HEK293 (cell line): ENCODE measurements at regions not wholly inside any gene's neighbourhood (a gene's known extent, or its start where the extent isn't known, plus 50 kb on each side); places are given as distances from the start of the nearest gene placed in this dataset.

Source experiments
- CTCF ChIA-PET: fragments of 350-600 bp; formaldehyde crosslinking; extraction: SDS; loops from one replicate; lab custom pipeline; 2021; ENCODE audit warnings: antibody characterized with exemption; lab: Yijun Ruan, JAX
- POLR2A ChIA-PET: fragments of 300-600 bp; formaldehyde crosslinking; extraction: SDS; loops from one replicate; lab custom pipeline; 2020; ENCODE audit warnings: antibody characterized with exemption, inconsistent platforms; lab: Yijun Ruan, JAX
- H3K27ac ChIP-seq: fragments of 200-500 bp; sonication (Bioruptor generic); 2 replicates; pipeline ENCODE4 v1.5.1; 2014; ENCODE audit warnings: low read depth, low read length, control low read depth, inconsistent platforms; ENCODE audit errors: extremely low read depth
- H3K36me3 ChIP-seq, 2 experiments: fragments of 200-500 bp in 1 of 2; sonication (Bioruptor generic) in 1 of 2; 1 replicate in 1 of 2; 2 replicates in 1 of 2; pipeline ENCODE4 v1.5.1; 2014 to 2017; ENCODE audit warnings: inconsistent platforms in 2 of 2, low read length in 2 of 2; ENCODE audit not compliant: control insufficient read depth in 2 of 2, insufficient read depth in 1 of 2
- H3K4me1 ChIP-seq: fragments of 200-500 bp; sonication (Bioruptor generic); 2 replicates; pipeline ENCODE4 v1.5.1; 2014; ENCODE audit warnings: mild to moderate bottlenecking, low read length, inconsistent platforms; ENCODE audit not compliant: control insufficient read depth, insufficient read depth
- H3K4me3 ChIP-seq: 2 replicates; pipeline ENCODE4 v1.5.1; 2011; ENCODE audit warnings: low read depth, mild to moderate bottlenecking, control low read depth, low read length, moderate library complexity
- H3K9me3 ChIP-seq: fragments of 200-500 bp; sonication (Bioruptor generic); 2 replicates; pipeline ENCODE4 v1.5.1; 2014; ENCODE audit warnings: low read depth, low read length, inconsistent platforms; ENCODE audit not compliant: control insufficient read depth, insufficient read depth
- EGR2 ChIP-seq: fragments of 450-650 bp; formaldehyde crosslinking; IDR thresholded peaks from 2 replicates; pipeline ENCODE4 v1.5.1; 2016; ENCODE audit warnings: low read depth, missing biosample characterization, missing genetic modification characterization
- GLI2 ChIP-seq: fragments of 450-650 bp; formaldehyde crosslinking; IDR thresholded peaks from 2 replicates; pipeline ENCODE4; 2017; ENCODE audit warnings: missing biosample characterization, missing genetic modification characterization, low read depth, borderline replicate concordance
- KLF1 ChIP-seq: fragments of 450-650 bp; formaldehyde crosslinking; IDR thresholded peaks from 2 replicates; pipeline ENCODE4 v1.5.1; 2016; ENCODE audit warnings: missing biosample characterization, missing genetic modification characterization
- SALL2 ChIP-seq: fragments of 450-650 bp; formaldehyde crosslinking; IDR thresholded peaks from 2 replicates; pipeline ENCODE4 v1.5.0; 2017; ENCODE audit warnings: missing biosample characterization, mild to moderate bottlenecking, missing genetic modification characterization, borderline replicate concordance
- ZEB2 ChIP-seq: fragments of 450-650 bp; formaldehyde crosslinking; IDR thresholded peaks from 2 replicates; pipeline ENCODE4 v1.5.1; 2016; ENCODE audit warnings: missing biosample characterization, missing genetic modification characterization
- ZFHX2 ChIP-seq: fragments of 450-650 bp; formaldehyde crosslinking; conservative IDR thresholded peaks from 2 replicates; pipeline ENCODE4 v1.5.1; 2016; ENCODE audit warnings: missing biosample characterization, missing genetic modification characterization
- ZFP69B ChIP-seq: fragments of 450-650 bp; formaldehyde crosslinking; IDR thresholded peaks from 2 replicates; pipeline ENCODE4 v1.5.1; 2016; ENCODE audit warnings: missing biosample characterization, missing genetic modification characterization
- ZNF133 ChIP-seq: fragments of 450-650 bp; formaldehyde crosslinking; IDR thresholded peaks from 2 replicates; pipeline ENCODE4 v1.5.1; 2016; ENCODE audit warnings: missing biosample characterization, missing genetic modification characterization
- ZNF146 ChIP-seq: fragments of 450-650 bp; formaldehyde crosslinking; IDR thresholded peaks from 2 replicates; pipeline ENCODE4 v1.5.1; 2016; ENCODE audit warnings: missing biosample characterization, missing genetic modification characterization
- ZNF175 ChIP-seq: fragments of 450-650 bp; formaldehyde crosslinking; IDR thresholded peaks from 2 replicates; pipeline ENCODE4 v1.5.1; 2016; ENCODE audit warnings: missing biosample characterization, missing genetic modification characterization
- ZNF223 ChIP-seq: fragments of 450-650 bp; formaldehyde crosslinking; IDR thresholded peaks from 2 replicates; pipeline ENCODE4 v1.5.1; 2016; ENCODE audit warnings: missing biosample characterization, missing genetic modification characterization
- ZNF341 ChIP-seq: fragments of 450-650 bp; formaldehyde crosslinking; IDR thresholded peaks from 2 replicates; pipeline ENCODE4; 2016; ENCODE audit warnings: low read depth, missing biosample characterization, missing genetic modification characterization
- ZNF394 ChIP-seq: fragments of 450-650 bp; formaldehyde crosslinking; IDR thresholded peaks from 2 replicates; pipeline ENCODE4 v1.5.1; 2016; ENCODE audit warnings: missing biosample characterization, missing genetic modification characterization, mild to moderate bottlenecking, moderate library complexity, borderline replicate concordance
- ZNF423 ChIP-seq: fragments of 450-650 bp; formaldehyde crosslinking; IDR thresholded peaks from 2 replicates; pipeline ENCODE4 v1.5.1; 2016; ENCODE audit warnings: missing biosample characterization, missing genetic modification characterization
- ZNF473 ChIP-seq: fragments of 450-650 bp; formaldehyde crosslinking; IDR thresholded peaks from 2 replicates; pipeline ENCODE4 v1.5.1; 2017; ENCODE audit warnings: missing biosample characterization, missing genetic modification characterization
- ZNF707 ChIP-seq: fragments of 450-650 bp; formaldehyde crosslinking; IDR thresholded peaks from 2 replicates; pipeline ENCODE4 v1.5.1; 2016; ENCODE audit warnings: missing biosample characterization, missing genetic modification characterization
- ZNF776 ChIP-seq: fragments of 450-650 bp; formaldehyde crosslinking; IDR thresholded peaks from 2 replicates; pipeline ENCODE4 v1.5.0; 2017; ENCODE audit warnings: missing biosample characterization, missing genetic modification characterization, borderline replicate concordance
- ZNF785 ChIP-seq: fragments of 450-650 bp; formaldehyde crosslinking; IDR thresholded peaks from 2 replicates; pipeline ENCODE4 v1.5.1; 2016; ENCODE audit warnings: missing biosample characterization, missing genetic modification characterization
- ZSCAN16 ChIP-seq: fragments of 450-650 bp; formaldehyde crosslinking; IDR thresholded peaks from 2 replicates; pipeline ENCODE4 v1.5.1; 2016; ENCODE audit warnings: missing biosample characterization, missing genetic modification characterization
- TF ChIP-seq, protein P1 (sequence below): fragments of 450-650 bp; formaldehyde crosslinking; IDR thresholded peaks from 2 replicates; pipeline ENCODE4 v1.5.1; 2017; ENCODE audit warnings: missing biosample characterization, missing genetic modification characterization
- TF ChIP-seq, protein P2 (sequence below): fragments of 450-650 bp; formaldehyde crosslinking; IDR thresholded peaks from 2 replicates; pipeline ENCODE4 v1.5.1; 2016; ENCODE audit warnings: missing biosample characterization, missing genetic modification characterization
- TF ChIP-seq, protein P3 (sequence below): fragments of 450-650 bp; formaldehyde crosslinking; IDR thresholded peaks from 2 replicates; pipeline ENCODE4 v1.5.1; 2017; ENCODE audit warnings: missing biosample characterization, missing genetic modification characterization
- TF ChIP-seq, protein P4 (sequence below): fragments of 450-650 bp; formaldehyde crosslinking; IDR thresholded peaks from 2 replicates; pipeline ENCODE4 v1.5.0; 2017; ENCODE audit warnings: missing biosample characterization, missing genetic modification characterization, borderline replicate concordance
- TF ChIP-seq, protein P5 (sequence below): fragments of 450-650 bp; formaldehyde crosslinking; IDR thresholded peaks from 2 replicates; pipeline ENCODE4 v1.5.1; 2016; ENCODE audit warnings: missing biosample characterization, missing genetic modification characterization

DNA sequence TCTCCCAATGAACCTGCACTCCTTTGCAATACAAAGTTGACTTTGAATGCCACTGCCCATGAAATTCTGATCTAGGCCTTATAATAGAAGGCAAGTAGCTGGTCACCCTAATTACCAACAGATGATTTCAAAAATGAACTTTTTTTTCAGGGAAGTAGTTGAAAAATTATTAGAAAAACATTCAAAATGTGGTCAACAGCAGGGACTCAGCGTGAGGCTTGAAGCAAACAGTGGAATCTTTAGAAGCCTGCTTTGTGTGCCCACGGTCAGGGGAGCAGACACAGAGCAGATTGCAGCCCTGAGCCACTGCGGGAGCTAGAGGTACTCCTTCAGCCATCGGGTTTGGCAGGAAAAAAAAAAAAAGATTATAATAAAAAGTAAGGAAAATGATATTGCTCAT, 87.1 kb upstream of the HEY2 start:
- CTCF ChIA-PET: interaction anchor here (0.7 to 1.2 kb wide), 2 partner anchors 9 to 288 kb away, joined by 3 read pairs; no protein-coding TSS in a partner anchor
- H3K27ac ChIP-seq: no peak overlapping the region
- POLR2A ChIA-PET: no interaction called here

DNA sequence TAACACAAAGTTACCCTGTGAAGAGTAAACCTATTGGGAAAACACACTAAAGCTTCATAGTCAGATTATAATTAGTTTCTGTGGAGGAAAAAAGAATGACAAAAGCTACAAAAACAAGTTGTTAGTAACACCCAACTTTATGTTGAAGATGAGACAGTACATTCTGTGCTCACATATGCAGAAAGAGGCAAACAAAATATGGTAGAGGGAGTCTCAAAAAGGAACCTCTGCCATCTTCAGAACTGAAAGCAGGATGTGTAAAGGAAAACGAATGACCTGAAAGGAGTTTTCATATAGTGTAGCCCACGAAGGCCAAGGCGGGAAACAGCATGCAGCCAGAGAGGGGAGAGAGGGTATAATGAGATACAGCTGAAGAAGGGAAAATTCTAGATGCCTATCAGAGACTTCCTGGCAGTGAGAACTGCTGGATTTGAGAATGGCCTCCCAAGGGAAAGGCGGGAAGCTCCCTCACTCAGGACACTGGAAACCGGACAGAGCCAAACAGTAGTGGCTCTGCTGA, 84.1 kb upstream of the HEY2 start:
- Histone ChIP-seq H3K27ac (no peak overlapping the region), H3K4me3 (no peak overlapping the region), H3K4me1 (no peaks in the 10 kb centered on the region), H3K9me3 (no peaks in the 10 kb centered on the region), H3K36me3 (no peaks in the 10 kb centered on the region)
- ChIA-PET CTCF (interaction anchor here (1.0 kb wide), 1 partner anchor 9 kb away, joined by 3 read pairs; no protein-coding TSS in a partner anchor), POLR2A (no interaction called here)
- TF ChIP-seq ZNF223 (tag by site-specific recombination) (no peak), ZNF146 (tag by site-specific recombination) (no peak), ZFP69B (no peak), ZNF133 (tag by site-specific recombination) (no peak), ZNF785 (tag by site-specific recombination) (no peak), ZNF394 (tag by site-specific recombination) (no peak), ZNF776 (tag by site-specific recombination) (no peak), ZNF707 (no peak), ZNF423 (tag by site-specific recombination) (no peak), ZNF341 (tag by site-specific recombination) (no peak)
- TF ChIP-seq, protein P1, sequence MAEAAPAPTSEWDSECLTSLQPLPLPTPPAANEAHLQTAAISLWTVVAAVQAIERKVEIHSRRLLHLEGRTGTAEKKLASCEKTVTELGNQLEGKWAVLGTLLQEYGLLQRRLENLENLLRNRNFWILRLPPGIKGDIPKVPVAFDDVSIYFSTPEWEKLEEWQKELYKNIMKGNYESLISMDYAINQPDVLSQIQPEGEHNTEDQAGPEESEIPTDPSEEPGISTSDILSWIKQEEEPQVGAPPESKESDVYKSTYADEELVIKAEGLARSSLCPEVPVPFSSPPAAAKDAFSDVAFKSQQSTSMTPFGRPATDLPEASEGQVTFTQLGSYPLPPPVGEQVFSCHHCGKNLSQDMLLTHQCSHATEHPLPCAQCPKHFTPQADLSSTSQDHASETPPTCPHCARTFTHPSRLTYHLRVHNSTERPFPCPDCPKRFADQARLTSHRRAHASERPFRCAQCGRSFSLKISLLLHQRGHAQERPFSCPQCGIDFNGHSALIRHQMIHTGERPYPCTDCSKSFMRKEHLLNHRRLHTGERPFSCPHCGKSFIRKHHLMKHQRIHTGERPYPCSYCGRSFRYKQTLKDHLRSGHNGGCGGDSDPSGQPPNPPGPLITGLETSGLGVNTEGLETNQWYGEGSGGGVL (tag by site-specific recombination): no peak
- TF ChIP-seq, protein P2, sequence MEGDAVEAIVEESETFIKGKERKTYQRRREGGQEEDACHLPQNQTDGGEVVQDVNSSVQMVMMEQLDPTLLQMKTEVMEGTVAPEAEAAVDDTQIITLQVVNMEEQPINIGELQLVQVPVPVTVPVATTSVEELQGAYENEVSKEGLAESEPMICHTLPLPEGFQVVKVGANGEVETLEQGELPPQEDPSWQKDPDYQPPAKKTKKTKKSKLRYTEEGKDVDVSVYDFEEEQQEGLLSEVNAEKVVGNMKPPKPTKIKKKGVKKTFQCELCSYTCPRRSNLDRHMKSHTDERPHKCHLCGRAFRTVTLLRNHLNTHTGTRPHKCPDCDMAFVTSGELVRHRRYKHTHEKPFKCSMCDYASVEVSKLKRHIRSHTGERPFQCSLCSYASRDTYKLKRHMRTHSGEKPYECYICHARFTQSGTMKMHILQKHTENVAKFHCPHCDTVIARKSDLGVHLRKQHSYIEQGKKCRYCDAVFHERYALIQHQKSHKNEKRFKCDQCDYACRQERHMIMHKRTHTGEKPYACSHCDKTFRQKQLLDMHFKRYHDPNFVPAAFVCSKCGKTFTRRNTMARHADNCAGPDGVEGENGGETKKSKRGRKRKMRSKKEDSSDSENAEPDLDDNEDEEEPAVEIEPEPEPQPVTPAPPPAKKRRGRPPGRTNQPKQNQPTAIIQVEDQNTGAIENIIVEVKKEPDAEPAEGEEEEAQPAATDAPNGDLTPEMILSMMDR (tag by site-specific recombination): no peak

More for the DNA sequence above, 87.1 kb upstream of the HEY2 start:
- Histone ChIP-seq H3K9me3 (no peaks in the 10 kb centered on the region), H3K4me3 (no peak overlapping the region), H3K4me1 (no peaks in the 10 kb centered on the region), H3K36me3 (no peaks in the 10 kb centered on the region)
- TF ChIP-seq SALL2 (tag by site-specific recombination) (no peak), ZEB2 (no peak), ZFHX2 (tag by site-specific recombination) (no peak), KLF1 (no peak), GLI2 (tag by site-specific recombination) (no peak), ZSCAN16 (tag by site-specific recombination) (no peak)
- TF ChIP-seq, protein P3, sequence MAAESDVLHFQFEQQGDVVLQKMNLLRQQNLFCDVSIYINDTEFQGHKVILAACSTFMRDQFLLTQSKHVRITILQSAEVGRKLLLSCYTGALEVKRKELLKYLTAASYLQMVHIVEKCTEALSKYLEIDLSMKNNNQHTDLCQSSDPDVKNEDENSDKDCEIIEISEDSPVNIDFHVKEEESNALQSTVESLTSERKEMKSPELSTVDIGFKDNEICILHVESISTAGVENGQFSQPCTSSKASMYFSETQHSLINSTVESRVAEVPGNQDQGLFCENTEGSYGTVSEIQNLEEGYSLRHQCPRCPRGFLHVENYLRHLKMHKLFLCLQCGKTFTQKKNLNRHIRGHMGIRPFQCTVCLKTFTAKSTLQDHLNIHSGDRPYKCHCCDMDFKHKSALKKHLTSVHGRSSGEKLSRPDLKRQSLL (tag by site-specific recombination): no peak

DNA sequence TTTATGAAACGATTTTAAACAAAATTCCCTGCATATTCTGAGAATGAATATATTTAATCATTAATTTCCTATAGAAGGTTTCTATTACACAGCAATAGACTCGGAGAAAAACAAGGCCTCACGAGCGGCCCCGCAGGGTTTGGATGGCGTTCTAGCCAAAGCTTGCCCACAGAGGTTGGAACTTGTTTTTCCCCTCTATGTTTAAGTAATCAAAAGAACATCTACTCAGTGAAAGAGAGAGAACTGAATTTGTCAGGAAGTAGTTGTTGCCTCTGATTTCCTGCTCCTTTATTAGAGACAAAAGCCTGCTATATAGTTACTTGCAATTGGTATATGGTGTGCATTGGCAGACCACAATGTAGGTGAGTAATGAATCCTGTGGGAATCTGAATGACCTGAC, 82.1 kb upstream of the HEY2 start:
- Histone ChIP-seq H3K4me3 (no peak overlapping the region), H3K27ac (no peak overlapping the region), H3K4me1 (no peaks in the 10 kb centered on the region), H3K9me3 (no peaks in the 10 kb centered on the region), H3K36me3 (no peaks in the 10 kb centered on the region)
- CTCF ChIA-PET: no interaction called here
- POLR2A ChIA-PET: no interaction called here
- no peak for TF ChIP-seq ZNF175 (tag by site-specific recombination)
- TF ChIP-seq, protein P4, sequence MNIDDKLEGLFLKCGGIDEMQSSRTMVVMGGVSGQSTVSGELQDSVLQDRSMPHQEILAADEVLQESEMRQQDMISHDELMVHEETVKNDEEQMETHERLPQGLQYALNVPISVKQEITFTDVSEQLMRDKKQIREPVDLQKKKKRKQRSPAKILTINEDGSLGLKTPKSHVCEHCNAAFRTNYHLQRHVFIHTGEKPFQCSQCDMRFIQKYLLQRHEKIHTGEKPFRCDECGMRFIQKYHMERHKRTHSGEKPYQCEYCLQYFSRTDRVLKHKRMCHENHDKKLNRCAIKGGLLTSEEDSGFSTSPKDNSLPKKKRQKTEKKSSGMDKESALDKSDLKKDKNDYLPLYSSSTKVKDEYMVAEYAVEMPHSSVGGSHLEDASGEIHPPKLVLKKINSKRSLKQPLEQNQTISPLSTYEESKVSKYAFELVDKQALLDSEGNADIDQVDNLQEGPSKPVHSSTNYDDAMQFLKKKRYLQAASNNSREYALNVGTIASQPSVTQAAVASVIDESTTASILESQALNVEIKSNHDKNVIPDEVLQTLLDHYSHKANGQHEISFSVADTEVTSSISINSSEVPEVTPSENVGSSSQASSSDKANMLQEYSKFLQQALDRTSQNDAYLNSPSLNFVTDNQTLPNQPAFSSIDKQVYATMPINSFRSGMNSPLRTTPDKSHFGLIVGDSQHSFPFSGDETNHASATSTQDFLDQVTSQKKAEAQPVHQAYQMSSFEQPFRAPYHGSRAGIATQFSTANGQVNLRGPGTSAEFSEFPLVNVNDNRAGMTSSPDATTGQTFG (tag by site-specific recombination): no peak
- no peak for TF ChIP-seq EGR2 (tag by site-specific recombination)
- no peak for TF ChIP-seq ZNF473 (tag by site-specific recombination)
- TF ChIP-seq, protein P5, sequence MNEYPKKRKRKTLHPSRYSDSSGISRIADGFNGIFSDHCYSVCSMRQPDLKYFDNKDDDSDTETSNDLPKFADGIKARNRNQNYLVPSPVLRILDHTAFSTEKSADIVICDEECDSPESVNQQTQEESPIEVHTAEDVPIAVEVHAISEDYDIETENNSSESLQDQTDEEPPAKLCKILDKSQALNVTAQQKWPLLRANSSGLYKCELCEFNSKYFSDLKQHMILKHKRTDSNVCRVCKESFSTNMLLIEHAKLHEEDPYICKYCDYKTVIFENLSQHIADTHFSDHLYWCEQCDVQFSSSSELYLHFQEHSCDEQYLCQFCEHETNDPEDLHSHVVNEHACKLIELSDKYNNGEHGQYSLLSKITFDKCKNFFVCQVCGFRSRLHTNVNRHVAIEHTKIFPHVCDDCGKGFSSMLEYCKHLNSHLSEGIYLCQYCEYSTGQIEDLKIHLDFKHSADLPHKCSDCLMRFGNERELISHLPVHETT: no peak
